Osteocyte (in vitro differentiated cells): ENCODE measurements at regions not wholly inside any gene's neighbourhood (a gene's known extent, or its start where the extent isn't known, plus 50 kb on each side); places are given as distances from the start of the nearest gene placed in this dataset.

Source experiments
- DNase-seq: peaks from one replicate; pipeline ENCODE4 v3.0.0; 2021; ENCODE audit warnings: mixed read lengths; ENCODE audit not compliant: unreplicated experiment; ENCODE audit errors: extremely low spot score
- H3K27ac Mint-ChIP-seq: one replicate; pipeline ENCODE4 v1.8.0; 2021; ENCODE audit warnings: mild to moderate bottlenecking, mixed read lengths; ENCODE audit not compliant: unreplicated experiment
- H3K27me3 Mint-ChIP-seq: one replicate; pipeline ENCODE4 v1.8.0; 2021; ENCODE audit warnings: mixed read lengths; ENCODE audit not compliant: unreplicated experiment
- H3K36me3 Mint-ChIP-seq: one replicate; pipeline ENCODE4 v1.8.0; 2021; ENCODE audit warnings: mixed read lengths; ENCODE audit not compliant: unreplicated experiment
- H3K4me1 Mint-ChIP-seq: one replicate; pipeline ENCODE4 v1.8.0; 2021; ENCODE audit warnings: mixed read lengths; ENCODE audit not compliant: unreplicated experiment
- H3K4me3 Mint-ChIP-seq: one replicate; pipeline ENCODE4 v1.8.0; 2021; ENCODE audit warnings: mild to moderate bottlenecking, moderate library complexity, mixed read lengths; ENCODE audit not compliant: unreplicated experiment
- H3K9me3 Mint-ChIP-seq: one replicate; pipeline ENCODE4 v1.8.0; 2021; ENCODE audit warnings: mixed read lengths; ENCODE audit not compliant: unreplicated experiment
- CTCF ChIP-seq: fragments of 200-600 bp; sonication (generic); IDR thresholded peaks from 2 replicates; pipeline ENCODE4 v1.5.0; 2021; ENCODE audit warnings: antibody characterized with exemption, mild to moderate bottlenecking, moderate library complexity

- no peak for TF ChIP-seq CTCF
- H3K27ac Mint-ChIP-seq: no peak overlapping the region
- no peak overlapping the region for H3K4me3 Mint-ChIP-seq
- no peak for DNase-seq
- H3K4me1 Mint-ChIP-seq: no peaks in the 10 kb centered on the region
- no peaks in the 10 kb centered on the region for H3K27me3 Mint-ChIP-seq
- peaks cover 52% of the 10 kb centered on the region for H3K9me3 Mint-ChIP-seq
- no peaks in the 10 kb centered on the region for H3K36me3 Mint-ChIP-seq
Observed at GRCh38 chr10:108716352-108716751, 1207.0 kb downstream of the XPNPEP1 start.

GRCh38 chr10:108709927-108710722 lies 1213.2 kb downstream of the XPNPEP1 start:
- no peaks in the 10 kb centered on the region for H3K27me3 Mint-ChIP-seq
- peaks cover 47% of the 10 kb centered on the region for H3K9me3 Mint-ChIP-seq
- H3K36me3 Mint-ChIP-seq: no peaks in the 10 kb centered on the region
- no peak for DNase-seq
- H3K27ac Mint-ChIP-seq: no peak overlapping the region
- no peaks in the 10 kb centered on the region for H3K4me1 Mint-ChIP-seq
- H3K4me3 Mint-ChIP-seq: no peak overlapping the region
- TF ChIP-seq CTCF: no peak

- Mint-ChIP-seq H3K4me3 (no peak overlapping the region), H3K36me3 (no peaks in the 10 kb centered on the region), H3K27me3 (no peaks in the 10 kb centered on the region), H3K9me3 (peaks cover 42% of the 10 kb centered on the region), H3K27ac (no peak overlapping the region), H3K4me1 (no peaks in the 10 kb centered on the region)
- DNase-seq: no peak
- TF ChIP-seq CTCF: no peak
Observed at GRCh38 chr10:108708363-108708762, 1214.9 kb downstream of the XPNPEP1 start.

GRCh38 chr10:108696792-108697477 lies 1226.4 kb downstream of the XPNPEP1 start:
- H3K4me1 Mint-ChIP-seq: no peaks in the 10 kb centered on the region
- H3K27me3 Mint-ChIP-seq: no peaks in the 10 kb centered on the region
- peaks cover 27% of the 10 kb centered on the region for H3K9me3 Mint-ChIP-seq
- no peak overlapping the region for H3K27ac Mint-ChIP-seq
- H3K36me3 Mint-ChIP-seq: no peaks in the 10 kb centered on the region
- no peak overlapping the region for H3K4me3 Mint-ChIP-seq
- TF ChIP-seq CTCF: no peak
- no peak for DNase-seq

- H3K27ac Mint-ChIP-seq: no peak overlapping the region
- peaks cover 47% of the 10 kb centered on the region for H3K9me3 Mint-ChIP-seq
- DNase-seq: no peak
- TF ChIP-seq CTCF: no peak
- H3K4me3 Mint-ChIP-seq: no peak overlapping the region
- H3K27me3 Mint-ChIP-seq: no peaks in the 10 kb centered on the region
- no peaks in the 10 kb centered on the region for H3K36me3 Mint-ChIP-seq
- no peaks in the 10 kb centered on the region for H3K4me1 Mint-ChIP-seq
Observed at GRCh38 chr10:108691126-108691525, 1232.2 kb downstream of the XPNPEP1 start.
